Fibroblast of lung (primary cell): ENCODE measurements at regions not wholly inside any gene's neighbourhood (a gene's known extent, or its start where the extent isn't known, plus 50 kb on each side); places are given as distances from the start of the nearest gene placed in this dataset.

Experiments
- EZH2 ChIP-seq: IDR thresholded peaks from 2 replicates; pipeline ENCODE4 v1.5.1; 2012; ENCODE audit warnings: low read length, control low read depth, mild to moderate bottlenecking; ENCODE audit errors: missing control alignments
- TF ChIP-seq, protein P1 (sequence below), 2 donors: IDR thresholded peaks in 1 of 2; conservative IDR thresholded peaks in 1 of 2; 1 replicate in 1 of 2; 2 replicates in 1 of 2; pipeline ENCODE4 v1.5.1; 2011 to 2012; ENCODE audit warnings: low read length in 2 of 2, control low read depth in 1 of 2, inconsistent platforms in 1 of 2, low read depth in 1 of 2, mild to moderate bottlenecking in 1 of 2

DNA sequence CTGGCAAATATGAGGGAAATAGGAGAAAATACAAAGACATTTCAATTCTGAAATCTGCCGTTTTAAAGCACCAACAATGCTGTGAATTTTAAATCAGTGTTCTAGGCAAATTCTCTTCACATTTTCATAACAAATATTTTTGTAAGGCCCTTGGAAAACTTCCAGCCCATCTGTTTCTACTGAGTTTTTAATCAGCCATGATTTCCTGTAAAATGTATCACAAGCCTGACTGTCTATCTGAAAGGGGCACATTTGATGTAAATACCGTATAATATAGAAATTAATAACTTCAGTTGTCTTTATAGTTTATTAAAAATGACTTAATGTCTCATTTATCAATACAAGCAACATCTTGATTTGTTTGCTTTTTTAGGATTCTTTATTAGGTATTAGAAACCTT lies 454.7 kb downstream of the PYDC2 start:
- TF ChIP-seq, protein P1, sequence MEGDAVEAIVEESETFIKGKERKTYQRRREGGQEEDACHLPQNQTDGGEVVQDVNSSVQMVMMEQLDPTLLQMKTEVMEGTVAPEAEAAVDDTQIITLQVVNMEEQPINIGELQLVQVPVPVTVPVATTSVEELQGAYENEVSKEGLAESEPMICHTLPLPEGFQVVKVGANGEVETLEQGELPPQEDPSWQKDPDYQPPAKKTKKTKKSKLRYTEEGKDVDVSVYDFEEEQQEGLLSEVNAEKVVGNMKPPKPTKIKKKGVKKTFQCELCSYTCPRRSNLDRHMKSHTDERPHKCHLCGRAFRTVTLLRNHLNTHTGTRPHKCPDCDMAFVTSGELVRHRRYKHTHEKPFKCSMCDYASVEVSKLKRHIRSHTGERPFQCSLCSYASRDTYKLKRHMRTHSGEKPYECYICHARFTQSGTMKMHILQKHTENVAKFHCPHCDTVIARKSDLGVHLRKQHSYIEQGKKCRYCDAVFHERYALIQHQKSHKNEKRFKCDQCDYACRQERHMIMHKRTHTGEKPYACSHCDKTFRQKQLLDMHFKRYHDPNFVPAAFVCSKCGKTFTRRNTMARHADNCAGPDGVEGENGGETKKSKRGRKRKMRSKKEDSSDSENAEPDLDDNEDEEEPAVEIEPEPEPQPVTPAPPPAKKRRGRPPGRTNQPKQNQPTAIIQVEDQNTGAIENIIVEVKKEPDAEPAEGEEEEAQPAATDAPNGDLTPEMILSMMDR (conservative IDR thresholded peaks at IDR 0.05 in 1 of 2, IDR thresholded peaks at IDR 0.05 in 1 of 2; ENCODE audit: low read depth in 1 of 2, low read length in 2 of 2): no peak
- TF ChIP-seq EZH2: no peak
